ENCODE measurements at regions not wholly inside any gene's neighbourhood (a gene's known extent, or its start where the extent isn't known, plus 50 kb on each side); places are given as distances from the start of the nearest gene placed in this dataset.

GRCh38 chr9:121557581-121558447 is 58.2 kb upstream of the GGTA1 start:
- Histone ChIP-seq H3K36me3 (ENCODE audit: insufficient read depth, low read length) (no peaks in the 10 kb centered on the region), H3K4me2 (ENCODE audit: low read length) (peak overlapping the region; percentile 76), H3K9ac (ENCODE audit: low read length) (peak overlapping the region; percentile 66), H2AFZ (ENCODE audit: low read depth, low read length) (peak overlapping the region; percentile 46), H3K27ac (ENCODE audit: low read depth, low read length) (peak overlapping the region; percentile 80), H3K9me3 (ENCODE audit: insufficient read depth, low read depth, low read length) (no peaks in the 10 kb centered on the region), H3K4me3 (ENCODE audit: insufficient read depth, low read depth, low read length) (no peak overlapping the region), H3K79me2 (ENCODE audit: insufficient read depth, low read length) (no peaks in the 10 kb centered on the region), H3K27me3 (ENCODE audit: insufficient read depth, low read length) (peaks cover 6% of the 10 kb centered on the region), H4K20me1 (ENCODE audit: insufficient read depth, low read length) (no peaks in the 10 kb centered on the region), H3K4me1 (ENCODE audit: insufficient read depth, low read length) (peaks cover 31% of the 10 kb centered on the region)
- H3K4me3 Mint-ChIP-seq (ENCODE audit: unreplicated experiment): no peak overlapping the region
- peaks cover 24% of the 10 kb centered on the region for H3K4me1 Mint-ChIP-seq (ENCODE audit: low read depth, unreplicated experiment)
- peaks cover 2% of the 10 kb centered on the region for H3K27me3 Mint-ChIP-seq (ENCODE audit: low read depth, unreplicated experiment)
- DNase-seq (ENCODE audit: low read depth): peak; percentile 96
- peak overlapping the region; percentile 85 for H3K27ac Mint-ChIP-seq (ENCODE audit: unreplicated experiment)
- TF ChIP-seq, protein P1, sequence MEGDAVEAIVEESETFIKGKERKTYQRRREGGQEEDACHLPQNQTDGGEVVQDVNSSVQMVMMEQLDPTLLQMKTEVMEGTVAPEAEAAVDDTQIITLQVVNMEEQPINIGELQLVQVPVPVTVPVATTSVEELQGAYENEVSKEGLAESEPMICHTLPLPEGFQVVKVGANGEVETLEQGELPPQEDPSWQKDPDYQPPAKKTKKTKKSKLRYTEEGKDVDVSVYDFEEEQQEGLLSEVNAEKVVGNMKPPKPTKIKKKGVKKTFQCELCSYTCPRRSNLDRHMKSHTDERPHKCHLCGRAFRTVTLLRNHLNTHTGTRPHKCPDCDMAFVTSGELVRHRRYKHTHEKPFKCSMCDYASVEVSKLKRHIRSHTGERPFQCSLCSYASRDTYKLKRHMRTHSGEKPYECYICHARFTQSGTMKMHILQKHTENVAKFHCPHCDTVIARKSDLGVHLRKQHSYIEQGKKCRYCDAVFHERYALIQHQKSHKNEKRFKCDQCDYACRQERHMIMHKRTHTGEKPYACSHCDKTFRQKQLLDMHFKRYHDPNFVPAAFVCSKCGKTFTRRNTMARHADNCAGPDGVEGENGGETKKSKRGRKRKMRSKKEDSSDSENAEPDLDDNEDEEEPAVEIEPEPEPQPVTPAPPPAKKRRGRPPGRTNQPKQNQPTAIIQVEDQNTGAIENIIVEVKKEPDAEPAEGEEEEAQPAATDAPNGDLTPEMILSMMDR (IDR thresholded peaks at IDR 0.05; ENCODE audit: insufficient read depth, low read depth, low read length): no peak
- TF ChIP-seq EZH2 (IDR thresholded peaks at IDR 0.05; ENCODE audit: insufficient read depth, low read length): no peak
- no peaks in the 10 kb centered on the region for H3K9me3 Mint-ChIP-seq (ENCODE audit: unreplicated experiment)
- H3K36me3 Mint-ChIP-seq (ENCODE audit: low read depth, unreplicated experiment): peaks cover 5% of the 10 kb centered on the region
- FAIRE-seq: no peak

- peaks cover 31% of the 10 kb centered on the region for H3K4me1 ChIP-seq (ENCODE audit: insufficient read depth, low read length)
- peak overlapping the region; percentile 80 for H3K27ac ChIP-seq (ENCODE audit: low read depth, low read length)
- H3K36me3 ChIP-seq (ENCODE audit: insufficient read depth, low read length): no peaks in the 10 kb centered on the region
- no peaks in the 10 kb centered on the region for H4K20me1 ChIP-seq (ENCODE audit: insufficient read depth, low read length)
- peak overlapping the region; percentile 10 for H3K9ac ChIP-seq (ENCODE audit: low read length)
- TF ChIP-seq EZH2 (IDR thresholded peaks at IDR 0.05; ENCODE audit: insufficient read depth, low read length): no peak
- TF ChIP-seq, protein P1 (IDR thresholded peaks at IDR 0.05; ENCODE audit: insufficient read depth, low read depth, low read length): no peak
- Mint-ChIP-seq H3K27ac (ENCODE audit: unreplicated experiment) (peak overlapping the region; percentile 85), H3K27me3 (ENCODE audit: low read depth, unreplicated experiment) (peaks cover 8% of the 10 kb centered on the region), H3K9me3 (ENCODE audit: unreplicated experiment) (no peaks in the 10 kb centered on the region), H3K4me3 (ENCODE audit: unreplicated experiment) (no peak overlapping the region), H3K4me1 (ENCODE audit: low read depth, unreplicated experiment) (peaks cover 24% of the 10 kb centered on the region), H3K36me3 (ENCODE audit: low read depth, unreplicated experiment) (peaks cover 5% of the 10 kb centered on the region)
- peaks cover 1% of the 10 kb centered on the region for H3K27me3 ChIP-seq (ENCODE audit: insufficient read depth, low read length)
- H3K4me3 ChIP-seq (ENCODE audit: insufficient read depth, low read depth, low read length): no peak overlapping the region
- FAIRE-seq (no peak), DNase-seq (ENCODE audit: low read depth) (no peak)
- H3K4me2 ChIP-seq (ENCODE audit: low read length): peak overlapping the region; percentile 76
- H2AFZ ChIP-seq (ENCODE audit: low read depth, low read length): no peak overlapping the region
- H3K9me3 ChIP-seq (ENCODE audit: insufficient read depth, low read depth, low read length): no peaks in the 10 kb centered on the region
- H3K79me2 ChIP-seq (ENCODE audit: insufficient read depth, low read length): no peaks in the 10 kb centered on the region
Measured at GRCh38 chr9:121558473-121558872, 58.8 kb upstream of the GGTA1 start.

DNA sequence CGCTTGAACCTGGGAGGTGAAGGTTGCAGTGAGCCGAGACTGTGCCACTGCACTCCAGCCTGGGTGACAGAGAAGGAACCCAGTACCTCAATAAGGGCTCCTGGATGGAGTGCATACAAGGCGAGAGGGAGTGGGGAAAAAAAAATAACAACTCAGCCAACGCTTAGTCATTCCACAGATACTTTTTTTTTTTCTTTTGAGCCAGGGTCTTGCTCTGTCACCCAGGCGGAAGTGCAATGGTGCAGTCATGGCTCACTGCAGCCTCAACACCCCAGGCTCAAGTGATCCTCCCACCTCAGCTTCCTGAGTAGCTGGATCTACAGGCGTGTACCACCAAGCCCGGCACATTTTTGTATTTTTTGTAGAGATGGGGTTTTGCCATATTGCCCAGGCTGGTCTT is 59.5 kb upstream of the GGTA1 start:
- Mint-ChIP-seq H3K27me3 (ENCODE audit: low read depth, unreplicated experiment) (peaks cover 12% of the 10 kb centered on the region), H3K36me3 (ENCODE audit: low read depth, unreplicated experiment) (peaks cover 5% of the 10 kb centered on the region), H3K4me3 (ENCODE audit: unreplicated experiment) (no peak overlapping the region), H3K4me1 (ENCODE audit: low read depth, unreplicated experiment) (peaks cover 24% of the 10 kb centered on the region), H3K27ac (ENCODE audit: unreplicated experiment) (peak overlapping the region; percentile 18), H3K9me3 (ENCODE audit: unreplicated experiment) (no peaks in the 10 kb centered on the region)
- Histone ChIP-seq H3K27me3 (ENCODE audit: insufficient read depth, low read length) (no peaks in the 10 kb centered on the region), H3K4me3 (ENCODE audit: insufficient read depth, low read depth, low read length) (no peak overlapping the region), H3K4me1 (ENCODE audit: insufficient read depth, low read length) (peaks cover 31% of the 10 kb centered on the region), H3K4me2 (ENCODE audit: low read length) (peak overlapping the region; percentile 76), H3K27ac (ENCODE audit: low read depth, low read length) (peak overlapping the region; percentile 80), H3K36me3 (ENCODE audit: insufficient read depth, low read length) (no peaks in the 10 kb centered on the region), H2AFZ (ENCODE audit: low read depth, low read length) (no peak overlapping the region), H3K79me2 (ENCODE audit: insufficient read depth, low read length) (no peaks in the 10 kb centered on the region), H3K9ac (ENCODE audit: low read length) (no peak overlapping the region), H3K9me3 (ENCODE audit: insufficient read depth, low read depth, low read length) (no peaks in the 10 kb centered on the region), H4K20me1 (ENCODE audit: insufficient read depth, low read length) (no peaks in the 10 kb centered on the region)
- DNase-seq (ENCODE audit: low read depth): peak; percentile 65
- TF ChIP-seq, protein P1 (IDR thresholded peaks at IDR 0.05; ENCODE audit: insufficient read depth, low read depth, low read length): no peak
- no peak for TF ChIP-seq EZH2 (IDR thresholded peaks at IDR 0.05; ENCODE audit: insufficient read depth, low read length)
- no peak for FAIRE-seq

Data from astrocyte (in vitro differentiated cells and primary cell).